Erythroblast (primary cell): ENCODE measurements at regions not wholly inside any gene's neighbourhood (a gene's known extent, or its start where the extent isn't known, plus 50 kb on each side); places are given as distances from the start of the nearest gene placed in this dataset.
A peak's percentile ranks its signal among the peaks of the same experiment; 100 is the strongest.
"Not testable (repeated sequence)": the region's sequence is repeated elsewhere in the genome, so short reads cannot be mapped to it uniquely, and the experiment has no call there.

Experiments
- DNase-seq, 2 experiments: peaks; one replicate each; lab custom pipeline; 2025; lab: John Stamatoyannopoulos, UW
- GATA1 ChIP-seq: IDR thresholded peaks from 2 replicates; pipeline ENCODE4 v1.6.1; 2011; ENCODE audit warnings: low read depth, mild to moderate bottlenecking, control low read depth, low read length, moderate library complexity
- POLR2A ChIP-seq: IDR thresholded peaks from 2 replicates; pipeline ENCODE4 v1.6.1; 2011; ENCODE audit warnings: mild to moderate bottlenecking, low read length

GRCh38 chr9:38134611-38135237, 65.7 kb upstream of the SHB start:
- TF ChIP-seq GATA1: no peak
- DNase-seq: no peak

DNA sequence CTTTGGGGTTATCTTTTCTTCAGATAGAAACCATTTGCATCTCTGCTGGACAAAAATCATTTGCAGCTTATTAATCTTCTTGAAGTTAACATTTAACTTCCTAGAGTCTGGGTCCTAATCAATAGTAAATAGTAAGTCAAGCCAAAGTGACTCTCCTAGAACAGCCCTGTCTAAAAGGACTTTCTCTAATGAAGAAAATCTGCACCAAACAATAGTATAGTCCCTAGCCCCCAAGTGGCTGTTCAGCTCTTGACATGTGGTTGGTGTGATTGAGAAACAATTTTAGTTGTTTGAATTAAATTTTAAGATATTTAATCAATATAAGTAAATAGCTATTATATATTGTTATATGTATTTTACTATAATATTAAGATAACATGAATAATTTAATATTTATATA, 64.6 kb upstream of the SHB start:
- TF ChIP-seq GATA1: no peak
- no peak for TF ChIP-seq POLR2A
- DNase-seq: no peak

DNA sequence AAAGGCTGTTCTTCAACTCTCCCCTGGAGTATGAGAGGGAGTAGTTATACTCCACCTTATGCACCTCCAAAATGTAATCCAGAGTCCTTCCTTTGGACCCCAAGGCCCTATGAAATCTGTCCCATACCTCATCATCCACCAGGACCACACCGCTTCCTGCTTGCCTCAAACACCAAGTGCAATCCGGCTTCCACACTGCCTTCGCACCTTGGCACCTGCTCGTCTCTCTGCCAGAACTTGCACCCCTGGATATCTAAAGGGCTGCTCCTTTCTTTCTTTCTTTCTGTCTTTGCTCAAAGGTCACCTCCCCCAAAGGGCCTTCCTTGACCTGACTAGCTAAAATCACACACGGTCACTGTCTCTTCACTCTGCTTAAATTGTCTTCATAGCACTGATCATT, 63.9 kb upstream of the SHB start:
- TF ChIP-seq GATA1 (no peak), POLR2A (no peak)
- DNase-seq: no peak

DNA sequence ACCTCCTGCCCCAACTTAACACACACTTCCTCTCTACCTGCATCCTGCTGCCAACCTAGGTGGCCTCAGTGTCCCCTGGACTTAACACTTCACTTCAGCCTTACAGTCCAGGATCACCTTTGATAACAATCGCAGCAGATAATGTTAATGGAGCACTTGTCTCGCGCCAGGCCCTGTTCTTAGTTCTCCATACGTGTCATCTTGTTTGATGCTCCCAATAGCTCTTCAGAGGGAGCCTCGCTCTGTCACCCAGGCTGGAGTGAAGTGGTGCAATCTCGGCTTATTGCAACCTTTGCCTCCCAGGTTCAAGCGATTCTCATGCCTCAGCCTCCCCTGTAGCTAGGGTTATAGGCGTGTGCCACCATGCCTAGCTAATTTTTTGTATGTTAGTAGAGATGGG, 62.7 kb upstream of the SHB start:
- TF ChIP-seq GATA1 (no peak), POLR2A (no peak)
- DNase-seq: no peak

GRCh38 chr9:38130724-38131123, 61.7 kb upstream of the SHB start:
- peak; percentile 74 to 84 for DNase-seq
- TF ChIP-seq POLR2A: no peak
- TF ChIP-seq GATA1: no peak

DNA sequence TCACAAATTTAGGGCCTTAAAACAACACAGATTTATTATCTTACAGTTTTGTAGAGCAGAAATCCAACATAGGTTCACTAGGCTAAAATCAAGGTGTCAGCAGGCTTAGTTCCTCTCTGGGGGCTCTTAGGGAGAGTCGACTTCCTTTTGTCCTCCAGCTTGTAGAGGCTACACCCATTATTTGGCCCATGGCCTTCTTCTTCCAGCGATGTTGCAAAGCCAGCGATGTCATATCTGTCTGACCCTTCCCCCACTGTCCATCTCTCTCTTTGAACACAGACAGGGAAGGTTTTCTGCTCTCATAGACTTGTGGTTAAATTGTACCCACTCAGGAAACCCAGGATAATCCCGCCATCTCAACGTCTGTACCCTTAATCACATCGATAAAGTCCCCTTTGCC, 60.3 kb upstream of the SHB start:
- no peak for DNase-seq
- TF ChIP-seq GATA1 (no peak), POLR2A (no peak)

- TF ChIP-seq POLR2A (no peak), GATA1 (no peak)
- DNase-seq: no peak
These were observed 59.8 kb upstream of the SHB start for GRCh38 chr9:38128752-38129270.

DNA sequence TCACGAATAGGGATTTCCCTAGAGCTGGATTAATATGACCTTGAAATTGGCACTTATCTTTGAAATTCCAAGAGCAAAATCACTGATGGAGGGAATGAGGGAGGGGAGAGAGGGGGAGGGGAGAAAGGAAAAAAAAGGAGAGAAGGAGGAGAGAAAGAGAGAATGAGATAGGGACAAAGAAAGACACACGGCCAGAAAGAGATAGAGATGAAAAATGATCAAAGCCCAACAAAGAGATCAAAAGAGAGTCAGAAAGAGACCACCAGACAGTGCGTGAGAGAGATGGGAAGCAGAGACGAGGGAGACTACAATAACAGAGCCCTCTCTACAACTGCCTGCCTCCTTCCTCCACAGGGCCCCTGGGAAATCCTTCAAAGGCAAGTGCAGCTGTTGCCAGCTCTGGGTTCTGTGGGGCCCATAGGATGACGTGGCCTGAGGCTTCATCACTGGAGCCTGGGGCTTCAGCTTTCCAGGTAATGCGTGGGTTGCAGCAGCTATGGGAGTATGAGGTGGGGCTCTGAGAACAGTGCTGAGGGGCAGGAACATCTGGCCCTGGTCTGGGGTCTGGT, 58.3 kb upstream of the SHB start:
- DNase-seq: no peak
- TF ChIP-seq GATA1 (no peak), POLR2A (no peak)

- DNase-seq: no peak
- TF ChIP-seq GATA1: no peak
- TF ChIP-seq POLR2A: no peak
These were observed 57.7 kb upstream of the SHB start for GRCh38 chr9:38126730-38127129.

DNA sequence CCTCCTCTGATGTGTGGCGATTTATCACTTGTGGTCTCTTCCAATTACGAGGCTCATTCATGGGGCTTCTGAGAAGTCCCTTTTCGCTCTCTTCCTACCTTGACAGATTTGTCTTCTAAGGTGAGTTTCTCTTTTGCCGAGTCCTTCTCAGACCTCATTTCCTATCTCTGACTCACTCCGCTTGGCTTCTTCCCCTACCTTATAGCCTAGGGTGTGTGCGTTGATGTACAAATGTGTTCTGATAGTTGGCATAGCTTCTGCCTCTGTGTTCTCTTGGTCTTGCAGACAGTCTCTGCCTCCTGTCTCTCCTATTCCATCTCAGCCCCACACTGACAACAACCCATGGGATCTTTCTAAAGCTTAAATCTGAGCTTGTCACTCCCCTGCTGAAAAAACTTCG, 56.9 kb upstream of the SHB start:
- no peak for TF ChIP-seq GATA1
- no peak for TF ChIP-seq POLR2A
- DNase-seq: no peak

GRCh38 chr9:38123359-38123758, 54.3 kb upstream of the SHB start:
- not testable (repeated sequence) for DNase-seq

DNA sequence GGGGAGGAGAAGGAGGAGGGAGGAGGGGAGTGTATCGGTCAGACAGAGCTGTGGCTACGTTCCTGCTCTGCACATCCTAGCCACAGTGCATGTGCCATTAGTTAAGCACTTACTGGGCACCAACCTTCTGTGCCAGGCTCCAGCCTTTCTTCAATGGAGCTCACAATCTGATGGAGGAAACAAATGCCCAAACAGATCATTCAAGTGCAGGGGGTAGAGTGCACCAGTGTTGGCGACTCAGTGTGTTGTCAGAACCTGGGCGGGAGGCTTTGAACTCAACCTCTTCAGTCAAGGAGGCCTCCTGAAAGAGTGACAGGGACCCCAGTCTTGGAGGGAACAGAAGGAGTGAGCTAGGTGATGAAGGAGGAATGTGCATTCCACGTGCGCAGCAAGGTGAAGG, 51.9 kb upstream of the SHB start:
- DNase-seq: no peak
- TF ChIP-seq POLR2A (no peak), GATA1 (no peak)

DNA sequence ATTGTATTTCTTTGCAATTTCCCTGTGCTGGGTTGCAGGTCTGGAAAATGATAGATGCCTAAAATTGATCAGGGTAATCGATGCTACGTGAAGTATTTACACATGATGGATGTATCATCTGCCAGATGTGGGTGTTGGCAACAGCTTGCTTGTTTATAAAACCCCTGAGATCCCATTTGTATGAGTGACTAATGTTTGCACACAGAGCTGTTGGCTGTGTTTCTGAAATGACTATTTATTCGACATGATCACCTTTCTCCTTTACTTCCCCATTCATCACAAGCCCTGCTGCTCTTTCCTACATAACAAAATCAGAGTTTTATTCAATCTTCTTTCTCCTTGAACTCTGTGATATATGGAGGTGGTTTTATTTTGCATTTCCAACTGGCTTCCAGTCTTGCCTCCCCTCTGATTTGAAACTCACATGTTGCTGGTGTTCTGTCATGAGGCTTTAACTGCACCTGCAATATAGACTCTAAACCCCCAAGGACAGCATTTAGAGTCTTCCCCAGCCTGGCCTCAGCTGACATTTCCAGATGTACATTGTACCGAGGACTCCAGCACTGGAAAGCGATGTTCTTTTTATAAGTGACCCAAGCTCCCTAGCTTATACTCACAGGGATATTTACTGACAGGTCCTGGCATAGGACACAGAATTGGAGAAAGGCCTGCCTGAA, 50.7 kb upstream of the SHB start:
- TF ChIP-seq GATA1 (no peak), POLR2A (no peak)
- no peak for DNase-seq

DNA sequence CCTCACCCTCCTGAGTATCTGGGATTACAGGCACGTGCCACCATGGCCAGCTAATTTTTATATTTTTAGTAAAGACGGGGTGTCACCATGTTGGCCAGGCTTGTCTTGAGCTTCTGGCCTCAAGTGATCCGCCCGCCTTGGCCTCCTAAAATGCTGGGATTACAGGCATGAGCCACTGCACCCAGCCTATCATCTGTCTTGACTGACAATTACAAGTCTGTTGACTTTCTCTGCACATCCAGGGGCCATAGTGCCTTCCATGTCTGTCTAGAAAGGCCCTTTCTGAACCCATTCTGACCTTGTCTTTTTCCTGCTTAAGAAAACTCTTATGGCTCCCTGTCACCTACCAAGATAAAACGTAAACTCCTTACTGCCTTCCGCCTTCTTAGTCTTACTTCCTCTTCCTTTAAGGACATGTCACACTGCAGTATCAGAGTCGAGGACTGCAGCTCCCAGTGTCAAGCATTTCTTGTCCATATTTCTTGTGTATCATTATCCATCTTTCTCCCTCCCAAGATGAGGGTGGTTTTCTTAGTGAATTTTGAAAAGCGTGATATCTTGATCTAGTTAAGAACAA, 49.9 kb upstream of the SHB start:
- DNase-seq: no peak
- TF ChIP-seq GATA1 (no peak), POLR2A (no peak)
